ENCODE measurements at regions not wholly inside any gene's neighbourhood (a gene's known extent, or its start where the extent isn't known, plus 50 kb on each side); places are given as distances from the start of the nearest gene placed in this dataset.

- no peak for DNase-seq (ENCODE audit: low read depth)
Measured at GRCh38 chr10:10860455-10860976, 157.2 kb upstream of the CELF2 start.

GRCh38 chr10:10865303-10865702 lies 152.4 kb upstream of the CELF2 start:
- DNase-seq (ENCODE audit: low read depth) = no peak

GRCh38 chr10:10865913-10866312 lies 151.8 kb upstream of the CELF2 start:
- no peak for DNase-seq (ENCODE audit: low read depth)

GRCh38 chr10:10869592-10869991 lies 148.1 kb upstream of the CELF2 start:
- no peak for DNase-seq (ENCODE audit: low read depth)

- DNase-seq (ENCODE audit: low read depth) = no peak
Measured at GRCh38 chr10:10870523-10871241, 147.0 kb upstream of the CELF2 start.

- DNase-seq (ENCODE audit: low read depth) = no peak
Measured at GRCh38 chr10:10871352-10871751, 146.3 kb upstream of the CELF2 start.

GRCh38 chr10:10872035-10872673 lies 145.5 kb upstream of the CELF2 start:
- DNase-seq (ENCODE audit: low read depth) = no peak

GRCh38 chr10:10872764-10873163 lies 144.9 kb upstream of the CELF2 start:
- no peak for DNase-seq (ENCODE audit: low read depth)

GRCh38 chr10:10873289-10873688 lies 144.4 kb upstream of the CELF2 start:
- no peak for DNase-seq (ENCODE audit: low read depth)

GRCh38 chr10:10873915-10874314 lies 143.8 kb upstream of the CELF2 start:
- no peak for DNase-seq (ENCODE audit: low read depth)

GRCh38 chr10:10878963-10879362 lies 138.7 kb upstream of the CELF2 start:
- DNase-seq (ENCODE audit: low read depth) = no peak

- no peak for DNase-seq (ENCODE audit: low read depth)
Measured at GRCh38 chr10:10881117-10881813, 136.4 kb upstream of the CELF2 start.

- DNase-seq (ENCODE audit: low read depth) = no peak
Measured at GRCh38 chr10:10883737-10884136, 133.9 kb upstream of the CELF2 start.

- no peak for DNase-seq (ENCODE audit: low read depth)
Measured at GRCh38 chr10:10886861-10887531, 130.7 kb upstream of the CELF2 start.

GRCh38 chr10:10891124-10892082 lies 126.3 kb upstream of the CELF2 start:
- DNase-seq (ENCODE audit: low read depth) = no peak

GRCh38 chr10:10892290-10892875 lies 125.3 kb upstream of the CELF2 start:
- no peak for DNase-seq (ENCODE audit: low read depth)

- no peak for DNase-seq (ENCODE audit: low read depth)
Measured at GRCh38 chr10:10897400-10897799, 120.3 kb upstream of the CELF2 start.

GRCh38 chr10:10901906-10902305 lies 115.8 kb upstream of the CELF2 start:
- no peak for DNase-seq (ENCODE audit: low read depth)

GRCh38 chr10:10902951-10903350 lies 114.7 kb upstream of the CELF2 start:
- DNase-seq (ENCODE audit: low read depth) = no peak

- no peak for DNase-seq (ENCODE audit: low read depth)
Measured at GRCh38 chr10:10903620-10904019, 114.1 kb upstream of the CELF2 start.

GRCh38 chr10:10910634-10911033 lies 107.0 kb upstream of the CELF2 start:
- DNase-seq (ENCODE audit: low read depth) = no peak

Measured in activated T-helper 1 cell treated with Interleukin-2 at 50 U/mL for 16 hours (primary cell).